ENCODE measurements at regions not wholly inside any gene's neighbourhood (a gene's known extent, or its start where the extent isn't known, plus 50 kb on each side); places are given as distances from the start of the nearest gene placed in this dataset.

DNA sequence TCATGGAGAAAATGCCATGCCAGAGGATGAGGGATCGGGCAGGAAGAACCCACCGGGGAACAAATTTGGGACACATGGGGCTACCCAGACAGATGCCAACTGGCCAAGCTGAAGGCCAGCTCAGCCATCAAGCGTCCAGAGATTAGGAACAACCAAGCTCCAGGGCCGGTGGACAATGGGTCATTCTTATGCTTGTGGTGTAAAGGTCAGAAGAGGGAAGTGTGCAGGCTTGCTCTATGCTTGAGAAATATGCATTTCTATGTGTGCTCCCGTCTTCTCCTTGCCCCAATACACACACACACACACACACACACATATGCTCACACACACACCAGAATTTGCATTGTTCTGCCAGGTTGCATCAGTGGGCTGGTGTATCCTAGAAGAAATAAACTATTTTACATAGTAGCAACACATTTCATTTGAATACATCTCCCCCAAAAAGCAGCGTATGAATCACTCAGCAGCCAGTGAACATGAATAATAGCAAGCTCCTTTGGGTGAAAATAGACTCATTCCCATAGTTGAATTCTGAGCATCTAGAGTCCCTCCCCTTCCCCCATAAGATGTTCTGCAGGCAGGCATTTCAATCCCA lies 201.9 kb upstream of the PPARGC1A start:
- no peak for TF ChIP-seq ZFX (IDR thresholded peaks at IDR 0.05)
- TF ChIP-seq, protein P1, sequence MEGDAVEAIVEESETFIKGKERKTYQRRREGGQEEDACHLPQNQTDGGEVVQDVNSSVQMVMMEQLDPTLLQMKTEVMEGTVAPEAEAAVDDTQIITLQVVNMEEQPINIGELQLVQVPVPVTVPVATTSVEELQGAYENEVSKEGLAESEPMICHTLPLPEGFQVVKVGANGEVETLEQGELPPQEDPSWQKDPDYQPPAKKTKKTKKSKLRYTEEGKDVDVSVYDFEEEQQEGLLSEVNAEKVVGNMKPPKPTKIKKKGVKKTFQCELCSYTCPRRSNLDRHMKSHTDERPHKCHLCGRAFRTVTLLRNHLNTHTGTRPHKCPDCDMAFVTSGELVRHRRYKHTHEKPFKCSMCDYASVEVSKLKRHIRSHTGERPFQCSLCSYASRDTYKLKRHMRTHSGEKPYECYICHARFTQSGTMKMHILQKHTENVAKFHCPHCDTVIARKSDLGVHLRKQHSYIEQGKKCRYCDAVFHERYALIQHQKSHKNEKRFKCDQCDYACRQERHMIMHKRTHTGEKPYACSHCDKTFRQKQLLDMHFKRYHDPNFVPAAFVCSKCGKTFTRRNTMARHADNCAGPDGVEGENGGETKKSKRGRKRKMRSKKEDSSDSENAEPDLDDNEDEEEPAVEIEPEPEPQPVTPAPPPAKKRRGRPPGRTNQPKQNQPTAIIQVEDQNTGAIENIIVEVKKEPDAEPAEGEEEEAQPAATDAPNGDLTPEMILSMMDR (conservative IDR thresholded peaks at IDR 0.05): no peak
- no peak overlapping the region for H3K27ac ChIP-seq

DNA sequence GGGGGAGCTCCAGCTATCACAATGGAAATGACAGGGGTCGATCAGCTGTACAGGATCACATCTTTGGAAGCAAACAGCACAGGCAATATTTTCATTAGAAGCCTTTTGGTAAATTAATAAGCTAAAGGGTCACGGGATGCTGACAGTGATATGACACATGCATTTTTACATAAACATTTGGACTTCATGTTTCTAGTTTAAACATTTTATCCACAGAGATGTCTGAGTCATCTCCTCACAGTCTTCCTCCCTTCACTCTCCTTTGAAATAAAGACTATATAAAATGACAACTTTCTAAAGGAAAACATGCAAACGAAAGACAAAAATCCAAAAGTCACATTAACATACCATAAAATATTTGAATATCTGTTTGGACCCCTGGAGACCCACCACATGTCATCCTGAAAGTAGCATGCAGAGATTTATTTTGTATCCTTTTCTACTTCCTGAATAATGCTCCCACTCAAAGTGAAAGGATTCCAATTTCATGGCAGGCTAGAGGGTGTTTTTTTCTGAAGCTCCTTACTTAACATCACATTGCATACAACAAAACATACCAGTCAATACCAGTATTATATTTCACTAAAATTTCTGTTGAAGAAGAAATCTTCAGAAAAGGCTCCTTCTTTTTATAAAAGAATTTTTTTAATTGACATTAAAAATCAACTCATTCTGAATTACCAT lies 200.1 kb upstream of the PPARGC1A start:
- no peak for TF ChIP-seq ZFX (IDR thresholded peaks at IDR 0.05)
- TF ChIP-seq, protein P1 (conservative IDR thresholded peaks at IDR 0.05): no peak
- no peak overlapping the region for H3K27ac ChIP-seq

DNA sequence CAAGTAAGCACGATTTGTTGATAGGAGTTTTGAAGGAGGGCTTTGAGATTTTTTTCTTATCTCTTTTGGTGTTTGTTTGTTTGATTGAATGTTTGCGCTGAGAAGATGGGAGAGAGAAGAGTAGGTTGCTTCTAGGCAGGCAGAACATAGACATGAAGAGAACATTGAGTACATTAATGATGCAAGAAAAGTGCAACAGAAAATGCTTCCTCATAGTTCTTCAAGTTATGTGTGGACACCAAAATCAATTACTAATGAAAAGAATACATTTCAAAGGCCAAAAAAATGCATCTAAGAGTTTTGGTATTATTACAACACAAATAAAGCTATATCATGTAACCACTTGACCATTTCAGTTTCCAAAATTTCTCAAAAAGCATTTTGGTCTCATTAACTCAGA lies 191.0 kb upstream of the PPARGC1A start:
- H3K27ac ChIP-seq: no peak overlapping the region
- TF ChIP-seq, protein P1 (conservative IDR thresholded peaks at IDR 0.05): no peak
- TF ChIP-seq ZFX (IDR thresholded peaks at IDR 0.05): no peak

DNA sequence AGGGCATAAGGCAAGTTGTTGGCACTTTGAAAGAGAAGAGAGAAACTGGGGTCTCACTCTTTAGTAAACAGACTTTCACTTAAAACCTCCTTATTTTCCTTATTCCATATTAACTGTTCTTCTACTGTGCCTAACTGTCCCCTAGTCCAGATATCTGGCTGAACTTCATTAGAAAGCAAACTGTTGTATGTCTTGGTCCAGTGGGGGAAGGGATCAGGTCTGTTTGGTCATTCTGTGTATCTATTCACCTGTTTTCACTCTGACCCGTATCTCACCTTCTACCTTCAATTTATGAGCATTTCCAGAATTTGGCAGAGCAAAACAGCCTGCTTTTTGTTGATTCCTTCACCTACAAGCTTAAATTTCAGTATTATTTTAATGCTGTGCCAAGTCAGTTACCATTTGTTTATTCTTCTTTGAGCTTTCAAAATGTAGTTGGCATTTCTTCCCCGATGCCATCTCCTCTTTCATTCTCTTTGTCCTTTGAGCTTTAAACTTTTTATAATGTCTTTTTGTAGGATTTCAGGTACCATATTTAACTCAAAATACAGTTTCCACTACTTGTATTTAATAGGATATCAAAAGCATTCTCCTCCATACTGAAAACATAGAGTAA lies 188.6 kb upstream of the PPARGC1A start:
- no peak overlapping the region for H3K27ac ChIP-seq
- TF ChIP-seq, protein P1 (conservative IDR thresholded peaks at IDR 0.05): no peak
- TF ChIP-seq ZFX (IDR thresholded peaks at IDR 0.05): no peak

DNA sequence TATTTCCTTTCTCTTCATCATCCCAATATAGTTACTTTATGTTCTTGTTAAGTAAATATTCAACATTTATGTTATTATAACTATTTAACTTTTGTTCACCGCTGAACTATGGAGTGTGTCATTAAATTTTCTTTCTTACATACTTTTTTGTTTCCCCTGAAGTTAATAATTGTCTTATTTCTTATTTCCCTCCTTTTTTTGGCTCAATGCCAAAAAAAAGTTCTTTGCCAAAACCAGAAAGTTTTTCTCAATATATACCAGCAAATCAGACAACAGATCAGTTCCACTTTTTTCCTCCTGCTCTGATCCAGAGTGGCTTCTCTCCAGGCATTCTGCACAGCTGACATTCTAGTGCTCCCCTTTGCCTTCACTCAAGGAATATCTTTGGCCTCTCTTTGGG lies 187.0 kb upstream of the PPARGC1A start:
- H3K27ac ChIP-seq: no peak overlapping the region
- TF ChIP-seq, protein P1 (conservative IDR thresholded peaks at IDR 0.05): no peak
- TF ChIP-seq ZFX (IDR thresholded peaks at IDR 0.05): no peak

DNA sequence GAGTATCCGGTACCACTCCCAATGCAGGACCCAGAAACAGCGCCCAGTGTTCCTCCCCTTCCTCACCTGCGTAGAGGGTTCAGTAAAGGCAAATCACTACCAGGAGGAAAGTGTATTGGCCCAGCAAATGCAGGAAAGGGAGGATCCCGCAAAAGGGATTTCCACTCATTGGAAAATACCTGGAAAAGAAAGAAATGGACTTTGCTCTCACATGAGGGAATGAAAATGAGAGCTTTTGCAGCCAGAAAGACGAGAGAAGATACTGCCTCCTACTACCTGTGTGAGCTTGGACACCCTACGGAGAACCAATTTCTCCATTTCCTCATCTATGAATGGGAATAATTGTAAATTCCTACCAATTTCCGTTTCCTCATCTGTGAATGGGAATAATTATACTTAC lies 184.1 kb upstream of the PPARGC1A start:
- no peak overlapping the region for H3K27ac ChIP-seq
- no peak for TF ChIP-seq ZFX (IDR thresholded peaks at IDR 0.05)
- TF ChIP-seq, protein P1 (conservative IDR thresholded peaks at IDR 0.05): no peak
